IMR-90 (cell line): ENCODE measurements at regions not wholly inside any gene's neighbourhood (a gene's known extent, or its start where the extent isn't known, plus 50 kb on each side); places are given as distances from the start of the nearest gene placed in this dataset.

Experiments used
- ATAC-seq: fragments of 200-7000 bp; cut with Tn5 transposase; 2 replicates; pipeline ENCODE4 v1.9.1; 2020; ENCODE audit warnings: low read depth, mild to moderate bottlenecking, moderate library complexity
- BruUV-seq: library from RNA; stranded (reverse); fragments of 400-500 nt; replicated peaks from 2 replicates; lab custom pipeline; 2021; lab: Mats Ljungman, UMichigan
- CTCF ChIA-PET: fragments of 300-600 bp; formaldehyde crosslinking; extraction: SDS; loops from one replicate; lab custom pipeline; 2021; ENCODE audit warnings: antibody characterized with exemption; lab: Yijun Ruan, JAX
- POLR2A ChIA-PET: fragments of 300-600 bp; sonication (Branson Sonifier 250); formaldehyde crosslinking; loops from one replicate; lab custom pipeline; 2022; ENCODE audit warnings: antibody characterized with exemption; ENCODE audit not compliant: unreplicated experiment; lab: Charles Lee
- DNase-seq: peaks from one replicate; pipeline ENCODE4 v3.0.0; 2013
- H2AFZ ChIP-seq: replicated peaks from 2 replicates; pipeline ENCODE3; 2013; ENCODE audit warnings: low read length, mild to moderate bottlenecking; ENCODE audit not compliant: poor library complexity
- H2AK5ac ChIP-seq: 2 replicates; pipeline ENCODE4 v1.6.1; 2013; ENCODE audit warnings: low read depth, low read length, inconsistent platforms
- H2AK9ac ChIP-seq: replicated peaks from 2 replicates; pipeline ENCODE3; 2013; ENCODE audit warnings: mild to moderate bottlenecking, low read depth, low read length, moderate library complexity; ENCODE audit not compliant: poor library complexity
- H2BK120ac ChIP-seq: 2 replicates; pipeline ENCODE4 v1.6.1; 2013; ENCODE audit warnings: low read depth, low read length, inconsistent platforms
- H2BK15ac ChIP-seq: 3 replicates; pipeline ENCODE4 v1.6.1; 2013; ENCODE audit warnings: low read depth, low read length, inconsistent platforms
- H2BK20ac ChIP-seq: 2 replicates; pipeline ENCODE4 v1.6.1; 2013; ENCODE audit warnings: low read depth, mild to moderate bottlenecking, inconsistent platforms, low read length, moderate library complexity
- H2BK5ac ChIP-seq: 2 replicates; pipeline ENCODE4 v1.6.1; 2013; ENCODE audit warnings: mild to moderate bottlenecking, low read depth, low read length, inconsistent platforms; ENCODE audit not compliant: poor library complexity, severe bottlenecking
- H3K14ac ChIP-seq: replicated peaks from 2 replicates; pipeline ENCODE4 v1.6.1; 2013; ENCODE audit warnings: low read depth, low read length, inconsistent platforms
- H3K18ac ChIP-seq: 2 replicates; pipeline ENCODE4 v1.6.1; 2013; ENCODE audit warnings: low read depth, low read length, control low read depth
- H3K23ac ChIP-seq: 2 replicates; pipeline ENCODE4 v1.6.1; 2013; ENCODE audit warnings: low read depth, low read length, inconsistent platforms
- H3K27ac ChIP-seq: 2 replicates; pipeline ENCODE4 v1.5.1; 2013; ENCODE audit warnings: mild to moderate bottlenecking, control low read depth, low read length; ENCODE audit not compliant: insufficient read depth
- H3K27me3 ChIP-seq: 2 replicates; pipeline ENCODE4 v1.6.1; 2013; ENCODE audit warnings: low read length; ENCODE audit not compliant: control insufficient read depth, insufficient read depth
- H3K36me3 ChIP-seq: 2 replicates; pipeline ENCODE4 v1.6.1; 2013; ENCODE audit warnings: low read length, mixed read lengths; ENCODE audit not compliant: control insufficient read depth, insufficient read depth
- H3K4ac ChIP-seq: 2 replicates; pipeline ENCODE4 v1.6.1; 2013; ENCODE audit warnings: low read depth, low read length, inconsistent platforms
- H3K4me1 ChIP-seq: 2 replicates; pipeline ENCODE4 v1.6.1; 2013; ENCODE audit warnings: low read length, mixed read lengths; ENCODE audit not compliant: control insufficient read depth, insufficient read depth
- H3K4me2 ChIP-seq: 2 replicates; pipeline ENCODE4 v1.6.1; 2013; ENCODE audit warnings: low read depth, mild to moderate bottlenecking, control low read depth, low read length, moderate library complexity
- H3K4me3 ChIP-seq: 2 replicates; pipeline ENCODE4 v1.5.1; 2013; ENCODE audit warnings: low read depth, mild to moderate bottlenecking, control low read depth, low read length, moderate library complexity; ENCODE audit not compliant: insufficient read depth
- H3K56ac ChIP-seq: 2 replicates; pipeline ENCODE4 v1.6.1; 2013; ENCODE audit warnings: low read length, inconsistent platforms; ENCODE audit not compliant: insufficient read depth; ENCODE audit errors: extremely low read depth
- H3K79me1 ChIP-seq, 2 experiments: 2 replicates each; pipeline ENCODE4 v1.6.1; 2013; ENCODE audit warnings: low read length in 2 of 2, inconsistent platforms in 1 of 2, low read depth in 1 of 2
- H3K9ac ChIP-seq: 2 replicates; pipeline ENCODE4 v1.6.1; 2013; ENCODE audit warnings: low read depth, low read length, control low read depth
- H3K9me1 ChIP-seq: 2 replicates; pipeline ENCODE4 v1.6.1; 2013; ENCODE audit warnings: low read length, inconsistent platforms; ENCODE audit not compliant: insufficient read depth
- H3K9me3 ChIP-seq: 2 replicates; pipeline ENCODE4 v1.6.1; 2013; ENCODE audit warnings: low read length; ENCODE audit not compliant: control insufficient read depth, insufficient read depth
- H4K20me1 ChIP-seq: 2 replicates; pipeline ENCODE4 v1.6.1; 2013; ENCODE audit warnings: low read length, inconsistent platforms; ENCODE audit not compliant: insufficient read depth
- H4K5ac ChIP-seq: 2 replicates; pipeline ENCODE4 v1.6.1; 2013; ENCODE audit warnings: mild to moderate bottlenecking, low read depth, low read length, control low read depth
- H4K8ac ChIP-seq, 2 experiments: 2 replicates each; pipeline ENCODE4 v1.6.1; 2013; ENCODE audit warnings: low read depth in 2 of 2, low read length in 2 of 2, control low read depth in 1 of 2, inconsistent platforms in 1 of 2
- H4K91ac ChIP-seq: 2 replicates; pipeline ENCODE4 v1.6.1; 2013; ENCODE audit warnings: low read depth, low read length, inconsistent platforms; ENCODE audit not compliant: insufficient read depth
- CHD1 ChIP-seq: IDR thresholded peaks from 2 replicates; pipeline ENCODE4 v1.6.1; 2012; ENCODE audit warnings: low read depth, low read length, improper control_type of control experiment
- ELK1 ChIP-seq: fragments of 150-350 bp; IDR thresholded peaks from 2 replicates; pipeline ENCODE4 v1.6.1; 2016; ENCODE audit warnings: low read depth, mild to moderate bottlenecking, low read length, moderate library complexity, borderline replicate concordance
- MAZ ChIP-seq: IDR thresholded peaks from 2 replicates; pipeline ENCODE4 v1.6.1; 2012; ENCODE audit warnings: low read depth, mild to moderate bottlenecking, low read length, improper control_type of control experiment, moderate library complexity, borderline replicate concordance
- NFE2L2 ChIP-seq: fragments of 150-350 bp; IDR thresholded peaks from 2 replicates; pipeline ENCODE4 v1.6.1; 2016; ENCODE audit warnings: low read depth, mild to moderate bottlenecking, low read length
- SMC3 ChIP-seq: fragments of 150-350 bp; IDR thresholded peaks from 2 replicates; pipeline ENCODE4 v1.6.1; 2016; ENCODE audit warnings: low read depth, mild to moderate bottlenecking, antibody characterized with exemption, low read length, moderate library complexity
- USF2 ChIP-seq: fragments of 150-350 bp; IDR thresholded peaks from 2 replicates; pipeline ENCODE4 v1.6.1; 2017; ENCODE audit warnings: mild to moderate bottlenecking, antibody characterized with exemption, low read length, low read depth
- WGBS, 2 experiments: methylation state at CpG; one replicate each; pipeline versions ENCODE4 v1.1.5 to v1.1.7; 2013; ENCODE audit warnings: missing lambda C conversion rate in 2 of 2; ENCODE audit not compliant: insufficient read length in 1 of 2; ENCODE audit errors: extremely low coverage in 2 of 2; 5-methylcytosine and 5-hydroxymethylcytosine counted together
- dilution Hi-C: fragments of 300-500 bp; cut with HindIII; formaldehyde crosslinking; loops from one replicate; pipeline ENCODE4 v1.14.3; 2018; ENCODE audit warnings: low sequenced_read_pairs; ENCODE audit not compliant: unreplicated experiment
- in situ Hi-C: fragments of 300-500 bp; cut with MboI; formaldehyde crosslinking; loops from 3 replicates; pipeline ENCODE4 v1.14.3; 2019; ENCODE audit warnings: low sequenced_read_pairs, inconsistent platforms, mixed read lengths
- intact Hi-C: fragments of 100-400 bp; cut with micrococcal nuclease; formaldehyde crosslinking; loops from 2 replicates; pipeline ENCODE4 v1.10.0; 2022

GRCh38 chr1:201710632-201711597, 118.0 kb upstream of the IPO9 start:
- WGBS, 2 experiments: 100% methylated on average over 1 of the region's 8 CpGs; no CpG with 5 or more reads in 1 of the 2 experiments

More at GRCh38 chr1:201710632-201711597, 118.0 kb upstream of the IPO9 start:
- peak overlapping the region; percentile 62 to 84 for H4K8ac ChIP-seq
- in situ Hi-C loops (loop anchor here (5.0 kb wide), 1 partner anchor 76 kb away; no protein-coding TSS in a partner anchor), intact Hi-C loops (loop anchor here (5.0 kb wide), 1 partner anchor 36 kb away; no protein-coding TSS in a partner anchor), dilution Hi-C loops (no loop called here)
- peaks cover 47% of the 10 kb centered on the region for H3K4me1 ChIP-seq
- H3K79me1 ChIP-seq: peaks cover 54 to 80% of the 10 kb centered on the region in 2 experiments
- ATAC-seq (no peak), DNase-seq (no peak)
- TF ChIP-seq NFE2L2 (no peak), ELK1 (no peak), SMC3 (no peak), USF2 (no peak), MAZ (no peak), CHD1 (no peak)
- H4K91ac ChIP-seq: peak overlapping the region; percentile 97
- ChIA-PET CTCF (interaction anchor here (0.6 to 1.2 kb wide), 2 partner anchors 25 to 165 kb away, joined by 3 to 4 read pairs; no protein-coding TSS in a partner anchor), POLR2A (no interaction called here)
- peaks cover 48% of the 10 kb centered on the region; the same call in 1 of the 2 replicates for H4K20me1 ChIP-seq
- H3K14ac ChIP-seq: peak overlapping the region; percentile 73
- peak overlapping the region; percentile 93 for H3K4ac ChIP-seq
- peak overlapping the region; percentile 37; the same call in 1 of the 2 replicates for H3K9ac ChIP-seq
- H2BK120ac ChIP-seq: peak overlapping the region; percentile 94
- peak overlapping the region; percentile 78 for H2BK20ac ChIP-seq
- H3K27ac ChIP-seq: peak overlapping the region; percentile 49
- H3K9me3 ChIP-seq: no peaks in the 10 kb centered on the region
- H3K36me3 ChIP-seq: peaks cover 13% of the 10 kb centered on the region
- H2AK9ac ChIP-seq: no peak overlapping the region
- no TSS peak for BruUV-seq
- peak overlapping the region; percentile 61; the same call in 1 of the 2 replicates for H3K18ac ChIP-seq
- peak overlapping the region; percentile 54 for H4K5ac ChIP-seq
- H3K27me3 ChIP-seq: no peaks in the 10 kb centered on the region
- 0 out of 2 replicates have a peak overlapping the region, but pooled peaks have one; percentile 30 for H3K56ac ChIP-seq
- peaks cover 45% of the 10 kb centered on the region for H3K9me1 ChIP-seq
- peak overlapping the region; percentile 94 for H2AK5ac ChIP-seq
- peak overlapping the region; percentile 92 for H2BK5ac ChIP-seq
- no peak overlapping the region for H2AFZ ChIP-seq
- no peak overlapping the region for H3K4me3 ChIP-seq
- H3K23ac ChIP-seq: peak overlapping the region; percentile 68; the same call in 1 of the 2 replicates
- peak overlapping the region; percentile 49; the same call in 2 of the 3 replicates for H2BK15ac ChIP-seq
- H3K4me2 ChIP-seq: no peak overlapping the region
